Testis (tissue), 2 donors: ENCODE measurements at regions not wholly inside any gene's neighbourhood (a gene's known extent, or its start where the extent isn't known, plus 50 kb on each side); places are given as distances from the start of the nearest gene placed in this dataset.

Experiments used
- POLR2A ChIP-seq: fragments of 450-650 bp; IDR thresholded peaks from one replicate; pipeline ENCODE4 v1.6.1; 2017; ENCODE audit warnings: antibody characterized with exemption, mild to moderate bottlenecking, moderate library complexity
- TF ChIP-seq, protein P1 (sequence below), 3 experiments: fragments of 450-650 bp in 2 of 3; fragments of 200-600 bp in 1 of 3; sonication (generic) in 1 of 3; IDR thresholded peaks; one replicate each; pipeline ENCODE4 v1.5.1; 2016 to 2019; ENCODE audit warnings: antibody characterized with exemption in 3 of 3, mild to moderate bottlenecking in 2 of 3, moderate library complexity in 1 of 3

DNA sequence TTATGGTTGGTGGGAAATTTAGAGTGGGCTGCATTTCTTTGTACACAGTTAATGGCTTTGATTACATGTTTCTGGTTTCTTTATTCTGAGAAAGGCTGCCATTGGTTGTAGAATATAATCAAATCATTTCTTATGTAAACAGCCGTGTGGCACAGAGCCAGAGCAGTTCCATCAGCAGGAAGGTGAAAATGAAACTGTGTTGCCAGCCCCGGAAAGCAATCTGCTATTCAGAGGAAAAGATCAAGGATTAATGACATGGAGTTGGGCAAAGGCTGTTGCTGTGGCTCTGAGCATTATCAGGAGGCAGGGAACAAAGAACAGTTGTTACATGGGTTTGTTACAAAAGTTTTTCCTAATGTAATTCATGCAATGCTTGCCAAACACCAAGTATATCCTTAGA, 74.2 kb upstream of the ZNF716 start:
- TF ChIP-seq, protein P1, sequence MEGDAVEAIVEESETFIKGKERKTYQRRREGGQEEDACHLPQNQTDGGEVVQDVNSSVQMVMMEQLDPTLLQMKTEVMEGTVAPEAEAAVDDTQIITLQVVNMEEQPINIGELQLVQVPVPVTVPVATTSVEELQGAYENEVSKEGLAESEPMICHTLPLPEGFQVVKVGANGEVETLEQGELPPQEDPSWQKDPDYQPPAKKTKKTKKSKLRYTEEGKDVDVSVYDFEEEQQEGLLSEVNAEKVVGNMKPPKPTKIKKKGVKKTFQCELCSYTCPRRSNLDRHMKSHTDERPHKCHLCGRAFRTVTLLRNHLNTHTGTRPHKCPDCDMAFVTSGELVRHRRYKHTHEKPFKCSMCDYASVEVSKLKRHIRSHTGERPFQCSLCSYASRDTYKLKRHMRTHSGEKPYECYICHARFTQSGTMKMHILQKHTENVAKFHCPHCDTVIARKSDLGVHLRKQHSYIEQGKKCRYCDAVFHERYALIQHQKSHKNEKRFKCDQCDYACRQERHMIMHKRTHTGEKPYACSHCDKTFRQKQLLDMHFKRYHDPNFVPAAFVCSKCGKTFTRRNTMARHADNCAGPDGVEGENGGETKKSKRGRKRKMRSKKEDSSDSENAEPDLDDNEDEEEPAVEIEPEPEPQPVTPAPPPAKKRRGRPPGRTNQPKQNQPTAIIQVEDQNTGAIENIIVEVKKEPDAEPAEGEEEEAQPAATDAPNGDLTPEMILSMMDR (IDR thresholded peaks at IDR 0.05) = no peak
- TF ChIP-seq POLR2A = no peak
